GM12872 (cell line): ENCODE measurements at regions not wholly inside any gene's neighbourhood (a gene's known extent, or its start where the extent isn't known, plus 50 kb on each side); places are given as distances from the start of the nearest gene placed in this dataset.

ENCODE experiments used
- TF ChIP-seq, protein P1 (sequence below): IDR thresholded peaks from 3 replicates; pipeline ENCODE4 v1.5.1; 2011; ENCODE audit warnings: low read depth, mild to moderate bottlenecking, low read length, moderate library complexity; ENCODE audit not compliant: insufficient read depth

DNA sequence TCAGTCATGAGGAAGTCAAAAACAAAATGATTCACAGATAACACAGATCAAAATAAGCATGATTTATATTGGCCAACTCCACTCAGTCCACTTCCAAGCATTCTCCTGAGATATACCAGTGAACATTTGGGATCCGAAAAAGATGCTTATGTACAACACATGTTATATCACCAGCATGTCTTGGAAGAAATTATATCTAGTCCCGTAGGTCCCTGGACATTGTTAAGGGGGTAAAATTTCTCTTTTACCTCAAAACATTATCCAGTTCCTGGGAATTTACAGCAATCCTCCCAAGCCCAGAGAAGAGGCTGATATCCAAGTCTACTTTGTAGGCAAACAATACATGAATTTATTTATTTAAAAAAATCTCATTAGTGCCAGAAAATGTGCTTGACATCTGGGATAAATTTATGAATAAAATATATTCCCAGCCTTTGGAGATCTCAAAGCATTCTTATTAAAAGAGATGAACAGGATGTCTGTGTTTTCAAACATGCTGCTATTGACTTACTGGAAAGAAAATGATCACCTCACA is 582.2 kb upstream of the ZWINT start:
- TF ChIP-seq, protein P1, sequence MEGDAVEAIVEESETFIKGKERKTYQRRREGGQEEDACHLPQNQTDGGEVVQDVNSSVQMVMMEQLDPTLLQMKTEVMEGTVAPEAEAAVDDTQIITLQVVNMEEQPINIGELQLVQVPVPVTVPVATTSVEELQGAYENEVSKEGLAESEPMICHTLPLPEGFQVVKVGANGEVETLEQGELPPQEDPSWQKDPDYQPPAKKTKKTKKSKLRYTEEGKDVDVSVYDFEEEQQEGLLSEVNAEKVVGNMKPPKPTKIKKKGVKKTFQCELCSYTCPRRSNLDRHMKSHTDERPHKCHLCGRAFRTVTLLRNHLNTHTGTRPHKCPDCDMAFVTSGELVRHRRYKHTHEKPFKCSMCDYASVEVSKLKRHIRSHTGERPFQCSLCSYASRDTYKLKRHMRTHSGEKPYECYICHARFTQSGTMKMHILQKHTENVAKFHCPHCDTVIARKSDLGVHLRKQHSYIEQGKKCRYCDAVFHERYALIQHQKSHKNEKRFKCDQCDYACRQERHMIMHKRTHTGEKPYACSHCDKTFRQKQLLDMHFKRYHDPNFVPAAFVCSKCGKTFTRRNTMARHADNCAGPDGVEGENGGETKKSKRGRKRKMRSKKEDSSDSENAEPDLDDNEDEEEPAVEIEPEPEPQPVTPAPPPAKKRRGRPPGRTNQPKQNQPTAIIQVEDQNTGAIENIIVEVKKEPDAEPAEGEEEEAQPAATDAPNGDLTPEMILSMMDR, result no peak

DNA sequence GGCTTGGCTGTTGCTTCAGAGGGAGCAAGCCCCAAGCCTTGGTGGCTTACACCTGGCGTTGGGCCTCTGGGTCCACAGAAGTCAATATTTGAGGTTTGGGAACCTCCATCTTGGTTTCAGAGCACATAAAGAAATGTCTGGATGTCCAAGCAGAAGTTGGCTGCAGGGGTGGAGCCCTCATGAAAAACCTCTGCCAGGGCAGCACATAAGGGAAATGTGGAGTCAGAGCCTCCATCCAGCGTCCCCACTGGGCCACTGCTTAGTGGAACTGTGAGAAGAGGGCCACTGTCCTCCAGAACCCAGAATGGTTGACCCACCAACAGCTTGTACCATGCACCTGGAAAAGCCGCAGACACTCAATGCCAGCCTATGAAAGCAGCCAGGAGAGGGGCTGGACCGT is 573.5 kb upstream of the ZWINT start:
- TF ChIP-seq, protein P1, result no peak

DNA sequence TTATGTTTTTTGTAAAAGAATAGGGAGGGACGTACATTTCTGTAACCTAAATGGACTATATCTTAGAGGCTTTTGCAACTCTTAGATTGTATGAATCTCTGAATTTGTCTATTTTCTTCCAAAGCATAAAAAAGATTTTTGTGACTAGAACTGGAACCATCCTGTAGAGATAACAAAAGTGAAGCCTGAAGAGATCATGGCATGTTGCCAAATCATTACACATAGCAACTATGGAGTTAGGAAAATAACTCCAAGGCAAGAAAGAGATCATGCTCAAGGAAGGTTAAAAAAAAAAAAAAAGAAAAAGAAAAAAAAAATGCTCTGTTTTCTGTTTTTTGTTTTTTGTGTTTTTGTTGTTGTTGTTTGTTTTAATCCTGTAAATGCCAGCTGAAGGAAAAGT is 567.7 kb upstream of the ZWINT start:
- TF ChIP-seq, protein P1, result no peak

DNA sequence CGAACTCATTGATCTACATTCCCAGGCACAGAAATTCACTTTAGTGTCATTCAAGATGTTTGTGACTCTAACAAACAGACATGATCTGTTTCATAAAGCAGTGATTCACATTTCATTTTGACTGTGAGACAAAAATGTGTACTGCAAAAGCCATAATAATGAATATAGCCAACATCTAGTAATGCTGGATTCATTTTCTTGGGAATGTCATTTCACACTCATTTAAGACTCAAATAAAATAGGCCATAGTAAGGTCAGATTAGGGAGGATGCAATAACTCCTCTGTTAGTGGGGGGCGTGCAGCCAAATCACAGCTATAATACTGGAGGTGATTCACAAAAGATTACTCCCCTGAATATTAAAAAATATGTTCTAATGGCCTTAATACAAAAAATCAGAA is 566.6 kb upstream of the ZWINT start:
- TF ChIP-seq, protein P1, result no peak

DNA sequence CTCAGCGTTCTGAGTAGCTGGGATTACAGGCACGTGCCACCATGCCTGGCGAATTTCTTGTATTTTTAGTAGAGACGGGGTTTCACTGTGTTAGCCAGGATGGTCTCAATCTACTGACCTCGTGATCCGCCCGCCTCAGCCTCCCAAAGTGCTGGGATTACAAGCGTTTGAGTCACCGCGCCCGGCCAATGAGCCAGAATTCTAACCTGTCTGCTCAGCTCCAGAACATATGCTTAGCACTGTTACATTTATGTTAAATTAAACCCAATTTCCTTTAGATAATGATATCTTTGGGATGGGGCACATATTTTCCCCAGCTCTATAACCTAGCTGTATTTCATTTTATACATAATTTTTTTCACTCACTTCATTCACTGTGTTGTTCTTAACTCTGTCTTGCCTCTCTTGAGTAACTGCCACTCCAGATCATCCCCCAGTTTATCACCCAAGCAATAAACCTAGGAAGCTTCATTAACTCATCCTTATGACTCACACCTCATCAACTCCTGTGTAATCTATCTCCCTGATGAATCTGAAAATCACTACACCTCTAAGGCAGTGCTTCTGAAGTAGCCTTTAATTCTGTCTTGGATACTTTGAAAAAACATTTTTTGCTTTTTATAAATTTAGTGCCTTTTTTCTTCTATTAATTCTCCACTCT is 559.7 kb upstream of the ZWINT start:
- TF ChIP-seq, protein P1, result no peak

DNA sequence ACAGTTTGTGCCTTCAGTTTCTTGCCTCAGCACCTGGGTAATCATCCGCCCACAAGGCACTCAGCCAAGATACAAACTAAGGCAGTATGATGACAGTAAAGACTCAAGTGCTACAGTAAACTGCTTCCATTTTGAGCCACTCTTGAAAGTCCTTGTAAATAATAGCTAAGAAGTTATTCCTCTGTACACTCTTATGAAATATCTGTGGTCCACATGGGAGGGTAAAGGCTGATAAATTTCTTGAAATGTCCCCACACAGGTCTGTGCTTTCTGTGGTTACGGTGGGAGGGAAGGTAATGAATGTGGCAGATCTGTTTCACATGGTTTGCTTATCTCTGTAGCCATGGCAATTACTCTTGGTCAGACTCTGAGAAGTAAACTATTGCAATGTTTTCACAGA is 551.0 kb upstream of the ZWINT start:
- TF ChIP-seq, protein P1, result no peak

DNA sequence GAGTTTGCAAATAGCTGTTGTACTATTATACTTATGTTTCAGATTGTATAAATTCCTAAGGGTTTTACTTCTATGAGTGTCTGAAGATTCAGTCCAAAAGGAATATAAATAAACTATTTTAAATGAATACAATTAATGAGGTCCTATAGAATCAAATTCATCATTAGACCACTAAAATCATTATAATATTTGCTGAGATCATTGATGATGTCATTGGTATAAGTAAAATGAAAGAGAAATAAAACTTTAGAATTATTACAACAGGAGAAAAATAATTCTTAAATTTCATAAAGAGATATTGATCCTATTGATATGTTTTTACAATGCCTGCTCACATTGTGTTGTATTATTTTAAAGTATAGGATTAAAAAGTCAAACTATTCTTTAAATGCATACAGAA is 544.0 kb upstream of the ZWINT start:
- TF ChIP-seq, protein P1, result no peak
